ENCODE measurements at regions not wholly inside any gene's neighbourhood (a gene's known extent, or its start where the extent isn't known, plus 50 kb on each side); places are given as distances from the start of the nearest gene placed in this dataset.

GRCh38 chr9:21679432-21679831, 123.0 kb upstream of the MTAP start:
- peak overlapping the region; percentile 81 for H3K27ac Mint-ChIP-seq (ENCODE audit: unreplicated experiment)
- no peaks in the 10 kb centered on the region for H3K27me3 Mint-ChIP-seq (ENCODE audit: unreplicated experiment)
- no peak overlapping the region for H3K4me3 Mint-ChIP-seq (ENCODE audit: low read depth, unreplicated experiment)
- no peaks in the 10 kb centered on the region for H3K9me3 Mint-ChIP-seq (ENCODE audit: low read depth, unreplicated experiment)
- CTCF ChIA-PET: no interaction called here
- no peak for TF ChIP-seq CTCF (IDR thresholded peaks at IDR 0.05; ENCODE audit: unreplicated experiment)
- intact Hi-C loops (cut with micrococcal nuclease; ENCODE audit: unreplicated experiment): loop anchor here (2.0 kb wide), 1 partner anchor 119 kb away; no protein-coding TSS in a partner anchor
- no peak for DNase-seq
- H3K4me1 Mint-ChIP-seq (ENCODE audit: low read depth, unreplicated experiment): peaks cover 25% of the 10 kb centered on the region
- no TSS peak for BruUV-seq (replicated peaks)
- peaks cover 22% of the 10 kb centered on the region for H3K36me3 Mint-ChIP-seq (ENCODE audit: insufficient read depth, unreplicated experiment)

- H3K36me3 Mint-ChIP-seq (ENCODE audit: insufficient read depth, unreplicated experiment): peaks cover 22% of the 10 kb centered on the region
- H3K4me3 Mint-ChIP-seq (ENCODE audit: low read depth, unreplicated experiment): peak overlapping the region; percentile 62
- CTCF ChIA-PET: no interaction called here
- BruUV-seq (replicated peaks): no TSS peak
- H3K27me3 Mint-ChIP-seq (ENCODE audit: unreplicated experiment): no peaks in the 10 kb centered on the region
- no peaks in the 10 kb centered on the region for H3K9me3 Mint-ChIP-seq (ENCODE audit: low read depth, unreplicated experiment)
- intact Hi-C loops (cut with micrococcal nuclease; ENCODE audit: unreplicated experiment): loop anchor here (10.0 kb wide), 1 partner anchor 216 kb away; no protein-coding TSS in a partner anchor
- H3K4me1 Mint-ChIP-seq (ENCODE audit: low read depth, unreplicated experiment): peaks cover 18% of the 10 kb centered on the region
- no peak for DNase-seq
- peak overlapping the region; percentile 96 for H3K27ac Mint-ChIP-seq (ENCODE audit: unreplicated experiment)
- no peak for TF ChIP-seq CTCF (IDR thresholded peaks at IDR 0.05; ENCODE audit: unreplicated experiment)
Measured at GRCh38 chr9:21680590-21680989, 121.8 kb upstream of the MTAP start.

- no peak for DNase-seq
- Mint-ChIP-seq H3K27ac (ENCODE audit: unreplicated experiment) (peak overlapping the region; percentile 96), H3K36me3 (ENCODE audit: insufficient read depth, unreplicated experiment) (peaks cover 16% of the 10 kb centered on the region), H3K27me3 (ENCODE audit: unreplicated experiment) (no peaks in the 10 kb centered on the region), H3K4me1 (ENCODE audit: low read depth, unreplicated experiment) (peaks cover 20% of the 10 kb centered on the region), H3K4me3 (ENCODE audit: low read depth, unreplicated experiment) (peak overlapping the region; percentile 28), H3K9me3 (ENCODE audit: low read depth, unreplicated experiment) (no peaks in the 10 kb centered on the region)
- CTCF ChIA-PET: interaction anchor here (0.6 to 1.3 kb wide), 3 partner anchors 9 to 446 kb away, joined by 3 to 4 read pairs (median 3); no protein-coding TSS in a partner anchor
- intact Hi-C loops (cut with micrococcal nuclease; ENCODE audit: unreplicated experiment): loop anchor here (10.0 kb wide), 1 partner anchor 217 kb away; no protein-coding TSS in a partner anchor
- no TSS peak for BruUV-seq (replicated peaks)
- no peak for TF ChIP-seq CTCF (IDR thresholded peaks at IDR 0.05; ENCODE audit: unreplicated experiment)
Measured at GRCh38 chr9:21681641-21682040, 120.8 kb upstream of the MTAP start.

GRCh38 chr9:21682381-21682780, 120.1 kb upstream of the MTAP start:
- peaks cover 16% of the 10 kb centered on the region for H3K36me3 Mint-ChIP-seq (ENCODE audit: insufficient read depth, unreplicated experiment)
- H3K27ac Mint-ChIP-seq (ENCODE audit: unreplicated experiment): peak overlapping the region; percentile 96

More at GRCh38 chr9:21682381-21682780, 120.1 kb upstream of the MTAP start:
- no peak for DNase-seq
- no peak overlapping the region for H3K4me3 Mint-ChIP-seq (ENCODE audit: low read depth, unreplicated experiment)
- CTCF ChIA-PET: interaction anchor here (1.0 to 1.4 kb wide), 5 partner anchors 9 to 140 kb away, joined by 3 to 9 read pairs (median 3); no protein-coding TSS in a partner anchor
- H3K4me1 Mint-ChIP-seq (ENCODE audit: low read depth, unreplicated experiment): peaks cover 27% of the 10 kb centered on the region
- no peaks in the 10 kb centered on the region for H3K27me3 Mint-ChIP-seq (ENCODE audit: unreplicated experiment)
- intact Hi-C loops (cut with micrococcal nuclease; ENCODE audit: unreplicated experiment): loop anchor here (10.0 kb wide), 1 partner anchor 218 kb away; no protein-coding TSS in a partner anchor
- no peak for TF ChIP-seq CTCF (IDR thresholded peaks at IDR 0.05; ENCODE audit: unreplicated experiment)
- BruUV-seq (replicated peaks): TSS peak; percentile 10
- no peaks in the 10 kb centered on the region for H3K9me3 Mint-ChIP-seq (ENCODE audit: low read depth, unreplicated experiment)

Measured in Calu3 (cell line).